Hematopoietic multipotent progenitor cell treated with erythropoietin and hydrocortisone succinate and interleukin-3 and kit ligand, for 17 days (in vitro differentiated cells): ENCODE measurements at regions not wholly inside any gene's neighbourhood (a gene's known extent, or its start where the extent isn't known, plus 50 kb on each side); places are given as distances from the start of the nearest gene placed in this dataset.
"Not testable (repeated sequence)": the region's sequence is repeated elsewhere in the genome, so short reads cannot be mapped to it uniquely, and the experiment has no call there.

Experiments used
- DNase-seq: peaks from one replicate; pipeline ENCODE4 v3.0.0-alpha.2; 2015; ENCODE audit warnings: low spot score

DNA sequence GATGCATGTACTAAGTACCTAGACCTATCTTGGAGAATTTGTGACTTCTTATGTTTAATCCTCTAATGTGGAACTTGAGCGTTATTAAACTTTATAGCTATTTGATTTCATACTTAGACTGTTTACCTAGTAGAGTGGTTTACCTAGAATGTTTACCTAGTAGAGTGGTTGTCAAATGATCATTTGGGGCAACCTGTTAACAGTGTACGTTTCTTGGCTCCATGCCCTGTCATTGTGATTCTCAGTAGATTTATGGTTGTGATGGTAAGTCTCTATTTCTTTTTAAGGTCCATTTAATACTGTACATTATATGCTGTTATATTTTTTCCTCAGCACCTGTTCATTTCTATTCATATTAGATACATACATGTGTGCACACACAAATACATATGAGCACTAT lies 233.0 kb upstream of the MAD2L1 start:
- no peak for DNase-seq

DNA sequence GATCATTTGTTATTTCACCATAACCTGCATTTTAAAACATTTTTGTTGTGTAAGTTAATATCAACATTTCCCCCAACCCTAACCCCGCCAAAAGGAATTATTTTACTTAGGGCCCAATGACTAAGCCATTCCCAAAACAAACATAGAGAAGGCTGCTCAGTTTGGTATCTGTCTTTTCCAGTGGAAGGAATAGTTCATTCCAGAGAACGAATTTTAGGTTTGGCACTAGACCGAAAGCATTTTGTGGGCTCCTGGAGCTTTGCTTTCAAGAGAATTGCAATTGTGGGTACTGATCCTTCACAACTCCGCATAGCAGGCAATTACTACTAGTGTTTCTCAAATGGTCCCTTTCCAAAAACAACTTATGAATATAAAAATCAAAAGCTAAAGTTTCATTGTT lies 226.7 kb upstream of the MAD2L1 start:
- no peak for DNase-seq

DNA sequence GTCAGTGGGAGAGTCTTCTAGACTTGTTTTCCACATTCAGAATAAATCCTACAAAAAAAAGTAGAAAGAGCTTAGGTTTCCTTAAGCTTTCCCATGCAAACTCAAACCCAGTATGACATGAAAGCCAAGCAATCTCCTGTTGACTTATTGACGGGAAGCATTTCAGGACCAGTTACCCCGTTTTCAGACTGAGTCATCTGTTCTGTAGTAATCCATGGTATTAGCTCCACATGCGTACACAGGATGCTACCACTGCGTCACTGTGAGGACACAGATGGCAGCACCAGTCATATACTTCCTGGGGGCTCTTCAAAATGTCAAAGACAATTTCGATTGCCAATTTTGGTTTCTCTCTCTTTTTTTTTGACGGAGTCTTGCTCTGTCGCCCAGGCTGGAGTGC lies 224.9 kb upstream of the MAD2L1 start:
- DNase-seq: no peak

DNA sequence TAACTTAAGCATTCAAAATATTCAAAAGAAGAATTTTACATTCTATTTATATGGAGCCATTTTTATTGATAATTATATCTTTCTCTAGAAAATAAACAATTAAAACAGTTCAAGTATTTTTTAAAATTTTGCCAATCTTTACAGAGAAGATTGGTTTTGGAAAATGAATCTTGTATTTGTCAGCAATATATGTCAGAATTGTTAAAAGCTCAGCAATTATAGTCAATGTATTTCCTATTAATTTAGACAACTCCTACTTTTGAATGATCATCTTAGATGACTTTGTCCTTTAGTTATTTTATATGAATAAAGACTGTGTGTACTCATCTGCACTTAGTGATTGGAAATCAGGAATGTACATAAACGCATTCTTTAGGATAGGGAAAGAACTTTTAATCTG lies 223.9 kb upstream of the MAD2L1 start:
- DNase-seq: no peak

DNA sequence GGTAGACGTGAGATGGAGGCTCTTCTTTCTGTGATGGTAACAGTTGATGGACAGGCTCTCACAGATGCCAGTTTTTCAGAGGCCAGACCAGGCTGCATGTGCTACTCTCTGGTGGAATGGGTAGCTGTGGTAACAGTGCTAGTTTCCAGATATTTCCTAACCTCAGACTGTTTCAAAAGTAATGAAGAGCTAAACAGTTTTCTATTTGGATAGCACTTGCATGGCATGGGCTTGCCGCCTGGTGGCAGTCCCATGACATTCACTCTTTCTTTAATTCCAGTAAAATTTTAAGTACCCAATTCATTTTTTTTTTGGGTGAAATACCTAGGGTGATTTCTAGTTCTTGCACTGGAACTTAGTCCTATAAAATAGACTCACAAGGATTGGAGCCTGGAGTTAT lies 220.2 kb upstream of the MAD2L1 start:
- DNase-seq: no peak

DNA sequence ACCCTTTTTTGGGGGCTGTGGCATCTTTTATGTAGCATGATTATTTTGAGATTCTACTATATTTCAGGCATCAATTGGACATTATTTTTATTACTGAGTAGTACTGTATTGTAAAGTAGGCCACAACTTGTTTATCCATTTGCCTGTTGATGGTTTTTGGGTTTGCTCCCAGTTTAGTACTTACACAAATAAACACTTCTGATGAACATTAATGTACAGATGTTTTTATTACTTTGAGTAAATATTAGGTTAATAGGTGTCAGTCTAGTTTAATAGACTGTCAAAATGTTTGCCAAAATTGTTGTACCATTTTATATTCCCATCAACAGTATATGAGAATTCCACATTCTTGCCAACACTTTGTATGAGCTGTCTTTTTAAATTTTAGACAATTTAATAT lies 214.9 kb upstream of the MAD2L1 start:
- DNase-seq: no peak

DNA sequence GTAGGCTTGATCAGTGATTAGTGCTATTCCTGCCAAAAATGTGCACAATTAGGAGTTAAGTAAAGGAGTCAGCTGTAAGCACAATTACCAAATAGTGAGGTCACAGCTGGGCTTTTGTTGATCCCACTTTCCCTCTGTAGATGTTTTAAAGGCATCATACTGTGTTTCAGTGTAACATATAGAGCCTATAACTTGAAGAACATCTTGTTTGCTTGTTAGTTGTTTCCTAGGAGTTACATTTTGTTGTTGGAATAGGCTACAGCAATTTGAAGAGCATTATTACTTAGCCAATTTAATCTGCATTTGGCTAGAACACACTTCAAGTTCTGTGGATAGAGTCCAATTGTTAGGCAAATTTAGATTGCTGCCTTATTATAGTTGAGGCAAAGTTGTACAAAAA lies 210.7 kb upstream of the MAD2L1 start:
- no peak for DNase-seq

DNA sequence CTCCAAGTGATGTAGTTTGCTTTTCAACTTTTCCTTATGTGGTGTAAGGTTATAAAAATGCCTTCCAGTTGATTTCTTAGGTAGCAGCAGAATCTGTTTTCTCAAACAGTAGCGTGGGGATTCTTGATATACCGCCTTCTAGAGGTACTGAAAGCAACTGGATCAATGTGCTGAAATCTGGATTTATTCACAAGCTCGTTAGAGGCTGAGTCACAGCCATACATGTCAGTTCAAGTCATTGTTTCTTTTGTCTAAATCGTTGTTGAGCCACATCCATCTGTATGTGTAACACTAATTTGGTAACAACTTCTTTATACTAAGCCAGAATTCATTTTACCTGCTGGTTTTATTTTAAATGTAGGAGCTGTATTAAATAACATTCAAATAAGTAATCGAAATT lies 200.0 kb upstream of the MAD2L1 start:
- no peak for DNase-seq

DNA sequence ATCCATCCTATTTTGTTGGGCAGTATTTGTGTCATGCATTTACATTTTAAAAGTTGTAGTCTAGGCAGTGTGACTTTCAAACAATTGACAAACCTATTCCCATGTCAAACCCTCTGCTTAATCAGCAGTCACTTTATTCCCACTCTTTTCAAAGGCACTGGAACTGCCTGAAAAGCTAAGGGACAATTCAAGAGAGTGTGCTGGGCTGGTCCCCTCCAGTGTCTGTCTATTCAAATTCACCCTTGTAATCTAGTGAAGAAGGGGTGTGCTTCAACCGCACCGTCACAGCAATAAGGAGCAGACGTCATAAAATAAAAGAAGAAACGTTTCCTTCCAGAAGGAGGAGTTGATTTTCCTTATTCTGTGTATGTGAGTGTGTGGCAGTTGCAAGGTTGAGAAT lies 197.0 kb upstream of the MAD2L1 start:
- DNase-seq: no peak

DNA sequence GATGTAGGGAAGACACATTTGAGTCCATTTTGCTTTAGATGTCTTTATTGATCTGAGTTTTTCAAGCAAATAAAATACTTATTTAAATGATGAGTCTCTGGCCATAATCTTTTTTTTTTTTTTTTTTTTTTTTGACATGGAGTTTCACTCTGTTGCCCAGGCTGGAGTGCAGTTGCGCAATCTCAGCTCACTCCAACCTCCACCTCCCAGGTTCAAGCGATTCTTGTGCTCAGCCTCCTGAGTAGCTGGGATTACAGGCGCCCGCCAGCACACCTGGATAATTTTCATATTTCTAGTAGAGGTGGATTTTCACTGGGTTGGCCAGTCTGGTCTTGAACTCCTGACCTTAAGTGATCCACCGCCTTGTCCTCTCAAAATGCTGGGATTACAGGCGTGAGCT lies 194.5 kb upstream of the MAD2L1 start:
- no peak for DNase-seq

DNA sequence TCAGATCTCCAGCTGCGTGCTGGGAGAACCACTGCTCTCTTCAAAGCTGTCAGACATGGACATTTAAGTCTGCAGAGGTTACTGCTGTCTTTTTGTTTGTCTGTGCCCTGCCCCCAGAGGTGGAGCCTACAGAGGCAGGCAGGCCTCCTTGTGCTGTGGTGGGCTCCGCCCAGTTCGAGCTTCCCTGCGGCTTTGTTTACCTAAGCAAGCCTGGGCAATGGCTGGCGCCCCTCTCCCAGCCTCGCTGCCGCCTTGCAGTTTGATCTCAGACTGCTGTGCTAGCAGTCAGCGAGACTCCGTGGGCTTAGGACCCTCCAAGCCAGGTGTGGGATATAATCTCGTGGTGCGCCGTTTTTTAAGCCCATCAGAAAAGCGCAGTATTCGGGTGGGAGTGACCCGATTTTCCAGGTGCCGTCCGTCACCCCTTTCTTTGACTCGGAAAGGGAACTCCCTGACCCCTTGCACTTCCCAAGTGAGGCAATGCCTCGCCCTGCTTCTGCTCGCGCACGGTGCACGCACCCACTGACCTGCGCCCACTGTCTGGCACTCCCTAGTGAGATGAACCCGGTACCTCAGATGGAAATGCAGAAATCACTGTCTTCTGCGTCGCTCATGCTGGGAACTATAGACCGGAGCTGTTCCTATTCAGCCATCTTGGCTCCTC lies 189.6 kb upstream of the MAD2L1 start:
- not testable (repeated sequence) for DNase-seq

DNA sequence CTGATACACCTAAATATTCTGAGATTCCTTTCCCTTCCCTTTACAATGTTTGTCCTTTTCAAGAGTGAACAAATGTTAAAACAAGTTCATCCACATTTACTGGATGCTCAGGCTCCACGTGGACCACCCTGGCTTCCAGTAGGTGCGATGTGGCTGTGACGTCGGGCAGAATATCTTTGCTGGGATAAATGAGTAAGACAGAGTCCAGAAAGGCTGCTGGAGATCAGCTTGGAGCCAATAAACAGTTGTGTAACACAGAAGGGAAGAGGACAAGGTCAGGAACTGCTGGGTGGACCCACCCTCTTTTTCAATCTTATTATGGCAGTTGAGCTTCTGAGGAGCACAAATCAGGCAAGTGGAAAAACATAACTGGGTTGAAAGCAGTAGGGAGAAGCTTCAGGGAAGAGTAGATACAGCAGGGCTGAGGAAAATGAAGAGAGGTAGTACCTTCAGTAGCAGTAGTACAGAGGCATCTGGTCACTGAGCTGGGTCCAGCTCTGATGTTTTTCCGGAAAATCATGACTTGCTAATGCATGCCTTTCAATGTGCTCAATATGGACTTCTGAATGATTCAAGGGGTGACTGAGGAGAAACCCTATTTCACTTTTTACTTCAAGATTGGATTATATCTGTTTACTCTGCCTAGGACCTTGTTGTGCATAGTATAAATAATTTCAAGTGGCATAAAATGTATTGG lies 171.8 kb upstream of the MAD2L1 start:
- DNase-seq: no peak

DNA sequence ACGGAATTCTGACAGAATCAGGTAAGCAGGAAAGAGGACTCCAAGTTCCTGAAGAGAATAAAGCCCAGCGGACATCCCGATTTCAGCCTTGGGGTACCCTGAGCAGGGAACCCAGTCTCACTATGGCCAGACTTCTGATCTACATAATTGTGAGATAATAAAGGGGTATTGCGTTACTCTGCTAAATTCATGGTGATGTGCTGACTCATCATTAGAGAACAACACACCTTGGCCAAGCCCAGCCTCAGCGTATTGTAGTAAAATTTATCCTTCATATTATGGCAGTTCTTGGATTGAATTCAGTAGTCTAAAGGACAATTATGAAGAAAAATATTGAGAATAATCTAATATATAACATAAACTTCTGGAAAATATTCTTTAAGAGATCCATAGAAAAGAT lies 170.2 kb upstream of the MAD2L1 start:
- DNase-seq: no peak

DNA sequence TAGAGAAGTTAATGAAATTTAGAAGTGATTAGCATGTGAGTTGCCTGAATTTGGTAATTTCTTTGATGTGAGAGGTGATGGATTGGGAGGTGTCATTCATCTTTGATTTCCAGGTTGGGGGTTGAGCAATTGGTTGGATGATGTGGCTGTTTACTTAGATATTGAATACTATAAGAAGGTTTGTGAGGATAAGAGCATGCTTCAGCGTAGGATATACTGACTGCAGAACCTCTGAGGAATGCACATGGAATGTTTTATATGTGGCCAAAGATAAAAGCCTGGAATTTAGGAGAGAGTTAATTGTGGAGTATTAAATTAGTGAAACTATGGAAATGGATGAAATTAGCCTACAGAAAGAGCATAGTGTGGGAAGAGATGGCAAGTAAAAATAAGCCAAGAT lies 165.4 kb upstream of the MAD2L1 start:
- no peak for DNase-seq

DNA sequence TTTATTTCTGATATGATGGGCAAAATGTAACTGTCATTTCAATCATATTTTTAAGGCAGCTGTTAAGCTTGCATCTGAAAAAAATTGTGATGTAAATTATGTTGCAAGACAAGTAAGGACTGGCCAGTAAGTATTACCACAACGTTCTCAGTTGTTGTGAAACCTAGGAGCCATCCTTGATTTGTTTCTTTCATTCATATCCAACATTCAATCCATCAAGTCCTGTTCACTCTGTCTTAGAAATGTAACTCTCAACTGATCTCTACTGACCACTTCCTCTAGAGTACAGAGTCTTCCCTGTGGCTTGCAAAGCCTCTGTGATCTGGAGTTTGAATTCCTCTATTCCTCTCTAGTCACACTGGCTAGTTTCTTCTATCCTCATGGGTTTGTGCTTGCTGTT lies 161.4 kb upstream of the MAD2L1 start:
- DNase-seq: no peak

DNA sequence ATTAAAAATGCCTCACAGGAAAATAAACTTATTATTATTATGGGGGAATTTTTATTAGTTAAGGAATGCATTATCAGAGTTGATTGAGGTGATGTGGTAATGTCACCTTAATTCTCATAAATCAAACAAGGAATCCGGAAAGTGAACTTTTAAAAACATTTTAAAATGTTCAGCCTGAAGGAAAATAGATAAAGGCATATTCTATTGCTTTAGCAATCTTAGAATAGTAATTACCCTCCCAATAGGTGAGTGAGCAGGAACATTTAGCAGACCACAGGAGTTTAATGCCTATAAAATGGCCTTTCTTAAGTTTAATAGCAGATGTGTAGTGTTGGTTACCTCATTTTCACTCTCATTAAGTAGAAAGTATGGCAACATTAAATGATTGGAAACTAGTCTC lies 160.9 kb upstream of the MAD2L1 start:
- DNase-seq: no peak

DNA sequence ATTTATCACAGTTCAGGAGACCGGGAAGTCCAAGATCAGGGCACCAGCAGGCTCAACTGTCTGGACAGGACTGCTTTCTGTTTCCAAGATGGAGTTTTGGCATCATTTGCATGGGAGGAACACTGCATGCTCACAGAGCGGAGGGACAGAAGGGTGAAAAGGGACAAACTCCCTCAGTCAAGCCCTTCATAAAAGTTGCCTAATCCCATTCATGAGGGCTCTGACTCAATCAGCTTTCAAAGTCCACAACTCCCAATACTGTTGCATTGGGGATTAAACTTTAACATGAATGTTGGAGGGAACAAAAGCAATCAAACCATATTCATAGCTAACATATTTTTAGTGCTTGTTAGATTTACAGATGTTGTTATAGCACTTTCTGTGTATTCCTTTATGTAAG lies 158.9 kb upstream of the MAD2L1 start:
- DNase-seq: no peak

DNA sequence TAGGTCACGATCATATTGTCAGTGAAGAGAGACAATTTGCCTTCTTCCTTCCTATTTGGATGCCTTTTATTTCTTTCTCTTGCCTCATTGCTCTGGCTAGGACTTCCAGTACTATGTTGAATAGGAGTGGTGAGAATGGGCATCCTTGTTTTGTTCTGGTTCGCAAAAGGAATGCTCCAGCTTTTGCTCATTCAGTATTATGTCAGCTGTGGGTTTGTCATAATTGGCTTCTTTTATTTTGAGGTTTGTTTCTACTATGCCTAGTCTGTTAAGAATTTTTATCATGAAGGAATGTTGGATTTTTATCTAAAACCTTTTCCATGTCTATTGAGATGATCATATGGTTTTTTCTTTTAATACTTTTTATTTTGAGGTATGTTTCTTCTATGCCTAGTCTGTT lies 152.3 kb upstream of the MAD2L1 start:
- DNase-seq: no peak

DNA sequence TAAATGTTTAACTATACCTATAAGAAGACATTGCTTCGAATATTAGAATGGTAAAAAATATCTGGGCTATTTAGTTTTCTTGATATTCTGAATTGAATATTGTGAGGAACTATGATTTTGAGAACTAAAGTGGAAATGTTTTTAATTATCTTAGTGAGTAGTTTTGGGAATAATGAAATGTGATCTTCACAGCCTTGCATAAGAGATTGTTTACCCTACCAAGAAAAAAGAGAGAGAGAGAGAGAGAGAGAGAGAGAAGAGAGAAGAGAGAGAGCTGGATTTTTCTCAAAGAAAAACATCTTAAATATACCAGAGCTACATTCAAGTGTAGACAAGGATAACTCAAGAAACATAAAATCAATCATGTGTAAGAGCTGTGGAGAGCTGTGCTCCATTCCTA lies 148.7 kb upstream of the MAD2L1 start:
- no peak for DNase-seq

DNA sequence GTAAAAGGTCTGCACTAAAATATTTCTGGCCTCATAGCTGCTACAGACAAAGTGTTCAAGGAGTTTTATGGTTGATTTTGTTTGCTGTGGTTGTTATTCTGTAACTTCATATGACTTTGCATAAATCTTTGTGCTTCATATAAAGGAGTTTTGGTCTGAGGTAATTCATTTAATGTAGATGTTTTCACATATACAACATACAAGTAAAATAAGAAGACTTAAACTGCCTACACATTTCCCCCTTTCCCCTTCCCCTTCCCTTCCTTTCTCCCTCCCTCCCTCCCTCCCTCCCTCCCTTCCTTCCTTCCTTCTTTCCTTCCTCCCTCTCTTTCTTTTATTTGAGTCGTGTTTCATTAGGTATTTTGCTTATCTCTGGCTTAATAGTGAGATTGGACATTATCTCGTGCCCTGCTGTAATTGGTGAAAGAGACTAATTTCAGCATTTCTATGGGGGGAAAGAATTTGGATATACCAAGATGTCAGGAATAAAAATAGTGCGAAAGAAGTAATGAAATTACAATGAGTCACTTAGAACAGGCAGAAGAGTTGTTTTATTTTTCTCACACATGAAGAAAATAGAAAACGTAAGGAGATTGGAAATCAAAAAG lies 144.9 kb upstream of the MAD2L1 start:
- no peak for DNase-seq

DNA sequence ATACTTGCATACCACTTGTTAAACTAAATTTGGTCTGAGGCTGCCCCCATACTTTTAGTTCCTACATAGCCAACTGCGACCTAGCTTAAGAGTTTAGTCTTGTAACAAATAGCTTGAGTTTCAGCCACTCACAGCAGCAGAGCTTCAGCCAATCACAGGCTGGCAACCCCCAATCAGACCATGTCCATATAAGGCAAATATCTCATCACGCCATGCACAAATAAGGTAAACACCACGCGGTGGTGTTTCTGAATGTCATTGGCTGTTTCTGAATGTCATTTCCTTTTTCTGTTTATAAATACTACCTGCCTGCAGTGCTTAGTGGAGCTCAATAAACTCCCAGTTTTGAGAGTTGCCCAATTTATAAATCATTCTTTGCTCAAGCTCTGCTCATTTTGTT lies 143.1 kb upstream of the MAD2L1 start:
- no peak for DNase-seq

DNA sequence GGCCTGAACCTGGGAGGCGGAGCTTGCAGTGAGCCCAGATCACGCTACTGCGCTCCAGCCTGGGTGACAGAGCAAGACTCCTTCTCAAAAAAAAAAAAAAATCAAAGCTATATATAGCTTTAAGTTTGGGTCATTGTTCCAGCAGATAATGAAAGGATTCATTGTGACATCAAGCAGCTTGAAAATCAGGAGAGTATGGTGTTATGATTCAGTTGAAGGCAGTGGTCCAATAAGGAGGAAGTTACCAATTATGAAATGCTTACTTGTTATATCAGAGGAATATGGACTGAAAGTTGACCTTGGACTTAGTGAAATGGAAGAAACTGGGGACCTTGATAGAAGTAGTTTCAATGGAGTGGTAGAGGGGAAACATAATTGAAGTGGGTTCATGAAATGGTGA lies 140.4 kb upstream of the MAD2L1 start:
- DNase-seq: no peak

DNA sequence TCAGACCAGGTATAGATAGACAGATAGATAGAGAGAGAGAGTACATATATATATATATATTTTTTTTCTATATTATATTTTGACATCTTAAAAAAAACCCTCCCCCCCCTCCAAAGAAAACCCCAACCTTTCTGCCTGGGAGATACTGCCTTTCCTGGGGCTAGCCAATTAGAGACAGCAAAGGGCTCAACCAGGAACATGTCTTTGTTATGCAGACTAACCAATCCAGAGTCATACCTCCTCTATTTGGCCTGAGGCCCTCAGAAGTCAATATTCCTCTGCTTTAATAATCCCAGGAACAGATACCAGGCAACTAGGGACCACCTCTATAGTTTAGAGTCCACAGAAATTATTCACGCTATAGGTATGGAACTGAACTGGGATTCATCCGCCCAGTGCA lies 135.6 kb upstream of the MAD2L1 start:
- no peak for DNase-seq

DNA sequence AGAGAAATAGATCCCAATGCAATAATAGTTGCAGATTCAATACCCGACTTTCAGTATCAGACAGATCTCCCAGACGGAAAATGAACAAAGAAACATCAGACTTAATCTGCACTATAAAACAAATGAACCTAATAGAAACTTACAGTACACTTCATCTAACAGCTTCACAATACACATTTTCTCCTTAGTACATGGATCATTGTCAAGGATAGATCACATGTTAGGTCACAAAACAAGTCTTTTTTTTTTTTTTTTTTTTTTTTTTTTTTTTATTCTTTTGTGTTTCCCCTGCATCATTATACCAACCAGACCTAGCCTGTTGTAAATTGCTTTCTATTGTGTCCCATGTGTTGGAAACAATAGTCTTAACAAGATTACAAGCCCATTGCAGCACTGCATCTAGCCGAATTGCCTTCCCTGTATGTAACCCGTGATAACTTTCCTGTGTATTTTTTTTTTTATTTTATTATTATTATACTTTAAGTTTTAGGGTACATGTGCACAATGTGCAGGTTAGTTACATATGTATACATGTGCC lies 134.0 kb upstream of the MAD2L1 start:
- not testable (repeated sequence) for DNase-seq
